SK-N-SH (cell line): ENCODE measurements at regions not wholly inside any gene's neighbourhood (a gene's known extent, or its start where the extent isn't known, plus 50 kb on each side); places are given as distances from the start of the nearest gene placed in this dataset.

Experiments used
- CTCF ChIA-PET: fragments of 300-600, 350-600 bp; formaldehyde crosslinking; extraction: SDS; loops from one replicate; lab custom pipeline; 2021; lab: Yijun Ruan, JAX
- POLR2A ChIA-PET: fragments of 350-600 bp; sonication (Branson Sonifier 250); formaldehyde crosslinking; extraction: SDS; loops from one replicate; lab custom pipeline; 2020; ENCODE audit warnings: antibody characterized with exemption, inconsistent platforms; lab: Yijun Ruan, JAX
- DNase-seq: peaks from one replicate; pipeline ENCODE4 v3.0.0; 2012
- H2AFZ ChIP-seq: fragments of 200-600 bp; sonication (generic); 2 replicates; pipeline ENCODE4 v1.8.1; 2016; ENCODE audit warnings: antibody characterized with exemption, mild to moderate bottlenecking, low read depth
- H3F3A ChIP-seq: fragments of 200-600 bp; sonication (generic); replicated peaks from 2 replicates; pipeline ENCODE3; 2016; ENCODE audit warnings: antibody characterized with exemption, mild to moderate bottlenecking; ENCODE audit not compliant: insufficient read depth
- H3K27ac ChIP-seq, 2 experiments: fragments of 200-500 bp in 1 of 2; fragments of 200-600 bp in 1 of 2; sonication (Bioruptor generic) in 1 of 2; sonication (generic), shearing (Covaris generic) in 1 of 2; 2 replicates each; pipeline versions ENCODE4 v1.5.1 to v1.6.1; 2014 to 2016; ENCODE audit warnings: low read depth in 2 of 2, inconsistent platforms in 1 of 2, low read length in 1 of 2, mild to moderate bottlenecking in 1 of 2, mixed read lengths in 1 of 2
- H3K27me3 ChIP-seq: fragments of 200-600 bp; sonication (generic), shearing (Covaris generic); 2 replicates; pipeline ENCODE4 v1.6.1; 2016; ENCODE audit warnings: mixed run types; ENCODE audit not compliant: insufficient read depth
- H3K36me3 ChIP-seq, 2 experiments: fragments of 200-500 bp in 1 of 2; fragments of 200-600 bp in 1 of 2; sonication (Bioruptor generic) in 1 of 2; sonication (generic) in 1 of 2; replicated peaks in 1 of 2; 2 replicates each; pipeline versions ENCODE3 to v1.5.1; 2014 to 2016; ENCODE audit warnings: low read length in 1 of 2, mild to moderate bottlenecking in 1 of 2; ENCODE audit not compliant: insufficient read depth in 2 of 2, control insufficient read depth in 1 of 2
- H3K4me1 ChIP-seq, 2 experiments: fragments of 200-500 bp in 1 of 2; fragments of 200-600 bp in 1 of 2; sonication (Bioruptor generic) in 1 of 2; sonication (generic), shearing (Covaris generic) in 1 of 2; 2 replicates each; pipeline versions ENCODE4 v1.5.1 to v1.6.1; 2014 to 2016; ENCODE audit warnings: low read depth in 1 of 2, low read length in 1 of 2, mixed run types in 1 of 2; ENCODE audit not compliant: insufficient read depth in 2 of 2, control insufficient read depth in 1 of 2
- H3K4me2 ChIP-seq: fragments of 200-600 bp; sonication (generic), shearing (Covaris generic); 2 replicates; pipeline ENCODE4 v1.6.1; 2017; ENCODE audit warnings: mixed run types
- H3K4me3 ChIP-seq, 2 experiments: fragments of 200-500 bp in 1 of 2; fragments of 200-600 bp in 1 of 2; sonication (Bioruptor generic) in 1 of 2; sonication (generic), shearing (Covaris generic) in 1 of 2; 2 replicates each; pipeline versions ENCODE4 v1.5.1 to v1.8.1; 2014 to 2016; ENCODE audit warnings: low read depth in 2 of 2, inconsistent platforms in 1 of 2, low read length in 1 of 2, mild to moderate bottlenecking in 1 of 2, mixed read lengths in 1 of 2, moderate library complexity in 1 of 2
- H3K79me2 ChIP-seq: fragments of 200-600 bp; sonication (generic); 2 replicates; pipeline ENCODE4 v1.8.1; 2017; ENCODE audit warnings: mild to moderate bottlenecking; ENCODE audit not compliant: insufficient read depth
- H3K9ac ChIP-seq: fragments of 200-600 bp; sonication (generic); 2 replicates; pipeline ENCODE4 v1.6.1; 2017; ENCODE audit warnings: mixed run types
- H3K9me2 ChIP-seq: fragments of 200-600 bp; sonication (generic); 2 replicates; pipeline ENCODE4 v1.6.1; 2017; ENCODE audit warnings: mixed run types
- H3K9me3 ChIP-seq: fragments of 200-600 bp; sonication (generic); 2 replicates; pipeline ENCODE4 v1.6.1; 2017; ENCODE audit warnings: mixed run types, mild to moderate bottlenecking, moderate library complexity
- H4K20me1 ChIP-seq: fragments of 200-600 bp; sonication (generic); 2 replicates; pipeline ENCODE4 v1.6.1; 2017; ENCODE audit warnings: mild to moderate bottlenecking, mixed run types; ENCODE audit not compliant: insufficient read depth
- MEF2A ChIP-seq: IDR thresholded peaks from 2 replicates; pipeline ENCODE4 v1.4.0; 2012; ENCODE audit warnings: low read depth, borderline replicate concordance
- NFIC ChIP-seq: IDR thresholded peaks from 2 replicates; pipeline ENCODE4 v1.4.0; 2012; ENCODE audit warnings: borderline replicate concordance
- RAD21 ChIP-seq: IDR thresholded peaks from 2 replicates; pipeline ENCODE4 v1.6.1; 2012; ENCODE audit warnings: mild to moderate bottlenecking, low read length
- ZBTB33 ChIP-seq: IDR thresholded peaks from 2 replicates; pipeline ENCODE4 v1.4.0; 2012; ENCODE audit warnings: low read depth, borderline replicate concordance
- WGBS: methylation state at CpG from one replicate; pipeline ENCODE4 v1.1.6; 2017; ENCODE audit warnings: low lambda C conversion rate; 5-methylcytosine and 5-hydroxymethylcytosine counted together
- TF ChIP-seq, protein P1 (sequence below): IDR thresholded peaks from 2 replicates; pipeline ENCODE4 v1.6.1; 2012; ENCODE audit warnings: mild to moderate bottlenecking, low read depth, low read length, moderate library complexity

DNA sequence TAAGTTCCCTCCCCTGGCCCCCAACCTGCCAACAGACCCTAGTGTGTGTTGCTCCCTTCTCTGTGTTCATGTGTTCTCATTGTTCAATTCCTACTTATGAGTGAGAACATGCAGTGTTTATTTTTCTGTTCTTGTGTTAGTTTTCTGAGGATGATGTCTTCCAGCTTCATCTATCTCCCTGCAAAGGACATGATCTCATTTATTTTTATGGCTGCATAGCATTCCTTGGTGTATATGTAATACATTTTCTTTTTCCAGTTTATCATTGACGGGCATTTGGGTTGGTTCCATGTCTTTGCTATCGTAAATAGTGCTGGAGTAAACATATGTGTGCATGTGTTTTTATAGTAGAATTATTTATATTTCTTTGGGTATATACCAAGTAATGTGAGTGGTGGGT, 602.2 kb downstream of the DSC3 start (continued):
- TF ChIP-seq, protein P1, sequence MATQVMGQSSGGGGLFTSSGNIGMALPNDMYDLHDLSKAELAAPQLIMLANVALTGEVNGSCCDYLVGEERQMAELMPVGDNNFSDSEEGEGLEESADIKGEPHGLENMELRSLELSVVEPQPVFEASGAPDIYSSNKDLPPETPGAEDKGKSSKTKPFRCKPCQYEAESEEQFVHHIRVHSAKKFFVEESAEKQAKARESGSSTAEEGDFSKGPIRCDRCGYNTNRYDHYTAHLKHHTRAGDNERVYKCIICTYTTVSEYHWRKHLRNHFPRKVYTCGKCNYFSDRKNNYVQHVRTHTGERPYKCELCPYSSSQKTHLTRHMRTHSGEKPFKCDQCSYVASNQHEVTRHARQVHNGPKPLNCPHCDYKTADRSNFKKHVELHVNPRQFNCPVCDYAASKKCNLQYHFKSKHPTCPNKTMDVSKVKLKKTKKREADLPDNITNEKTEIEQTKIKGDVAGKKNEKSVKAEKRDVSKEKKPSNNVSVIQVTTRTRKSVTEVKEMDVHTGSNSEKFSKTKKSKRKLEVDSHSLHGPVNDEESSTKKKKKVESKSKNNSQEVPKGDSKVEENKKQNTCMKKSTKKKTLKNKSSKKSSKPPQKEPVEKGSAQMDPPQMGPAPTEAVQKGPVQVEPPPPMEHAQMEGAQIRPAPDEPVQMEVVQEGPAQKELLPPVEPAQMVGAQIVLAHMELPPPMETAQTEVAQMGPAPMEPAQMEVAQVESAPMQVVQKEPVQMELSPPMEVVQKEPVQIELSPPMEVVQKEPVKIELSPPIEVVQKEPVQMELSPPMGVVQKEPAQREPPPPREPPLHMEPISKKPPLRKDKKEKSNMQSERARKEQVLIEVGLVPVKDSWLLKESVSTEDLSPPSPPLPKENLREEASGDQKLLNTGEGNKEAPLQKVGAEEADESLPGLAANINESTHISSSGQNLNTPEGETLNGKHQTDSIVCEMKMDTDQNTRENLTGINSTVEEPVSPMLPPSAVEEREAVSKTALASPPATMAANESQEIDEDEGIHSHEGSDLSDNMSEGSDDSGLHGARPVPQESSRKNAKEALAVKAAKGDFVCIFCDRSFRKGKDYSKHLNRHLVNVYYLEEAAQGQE, result no peak
- no peak for TF ChIP-seq RAD21
- no peak for TF ChIP-seq ZBTB33
- no peak for TF ChIP-seq NFIC

DNA sequence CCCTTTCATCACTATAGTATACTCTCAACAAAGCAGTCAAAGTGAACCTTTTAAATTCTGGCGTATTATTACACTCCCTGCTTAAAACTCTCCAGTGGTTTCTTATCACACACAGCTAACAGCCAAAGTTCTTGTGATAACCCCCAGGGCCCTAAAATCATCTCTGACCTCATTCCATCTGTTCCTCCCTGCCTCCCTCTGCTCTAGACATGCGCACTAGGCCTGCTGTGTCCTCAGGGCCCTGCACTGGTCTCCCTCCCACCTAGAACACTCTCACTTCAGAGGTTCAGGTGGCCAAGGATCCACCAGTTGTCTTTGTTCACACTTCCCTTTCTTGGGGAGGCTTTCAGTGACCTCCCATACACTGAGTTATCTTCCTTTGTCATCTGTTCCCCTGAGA, 603.4 kb downstream of the DSC3 start:
- Histone ChIP-seq H3K79me2 (no peaks in the 10 kb centered on the region), H3K36me3 (no peaks in the 10 kb centered on the region), H2AFZ (no peak overlapping the region), H4K20me1 (no peaks in the 10 kb centered on the region), H3K4me1 (no peaks in the 10 kb centered on the region), H3K27me3 (no peaks in the 10 kb centered on the region), H3K9me2 (no peaks in the 10 kb centered on the region), H3K4me3 (no peak overlapping the region), H3K27ac (no peak overlapping the region), H3K4me2 (no peak overlapping the region), H3K9me3 (no peaks in the 10 kb centered on the region), H3K9ac (no peak overlapping the region), H3F3A (no peaks in the 10 kb centered on the region)
- TF ChIP-seq, protein P1, result no peak
- TF ChIP-seq MEF2A, result no peak
- ChIA-PET CTCF (no interaction called here), POLR2A (no interaction called here)
- WGBS, result 42% methylated on average over 2 of the region's 2 CpGs
- no peak for DNase-seq
